ENCODE measurements at regions not wholly inside any gene's neighbourhood (a gene's known extent, or its start where the extent isn't known, plus 50 kb on each side); places are given as distances from the start of the nearest gene placed in this dataset.

DNA sequence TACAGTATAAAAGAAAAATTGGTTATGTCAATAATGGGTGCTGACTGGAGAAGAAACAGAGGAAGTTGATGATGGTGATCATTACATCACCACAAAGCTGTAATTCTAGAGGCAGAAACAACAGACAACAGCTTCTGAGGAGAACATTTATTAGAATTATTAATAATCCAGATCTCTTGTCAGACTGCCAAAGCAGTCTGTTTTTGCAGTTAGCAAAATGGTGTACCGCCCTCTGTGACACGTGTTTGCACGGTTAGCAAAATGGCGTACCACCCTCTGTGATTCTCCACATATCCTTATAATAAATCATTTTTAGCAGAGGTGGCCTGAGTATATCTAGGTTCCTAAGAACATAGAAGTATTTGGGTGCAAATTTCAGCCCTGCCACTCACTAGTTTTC is 154.0 kb upstream of the TENT5D start:
- Histone ChIP-seq H3K4ac (ENCODE audit: low read depth, low read length) (no peak overlapping the region), H4K5ac (ENCODE audit: low read depth, low read length) (no peak overlapping the region), H3K23ac (ENCODE audit: low read depth, low read length) (no peak overlapping the region), H3K79me1 (ENCODE audit: low read depth in 1 of 2, low read length in 2 of 2) (no peaks in the 10 kb centered on the region), H2BK120ac (ENCODE audit: low read depth, low read length) (no peak overlapping the region), H4K20me1 (ENCODE audit: insufficient read depth, low read length) (no peaks in the 10 kb centered on the region), H3K18ac (ENCODE audit: low read depth, low read length) (no peak overlapping the region), H3K9ac (ENCODE audit: low read depth, low read length) (no peak overlapping the region), H2BK15ac (ENCODE audit: low read depth, low read length) (no peak overlapping the region), H2AK9ac (replicated peaks; ENCODE audit: low read depth, low read length, poor library complexity) (no peak overlapping the region), H2AK5ac (ENCODE audit: low read depth, low read length) (no peak overlapping the region), H3K36me3 (ENCODE audit: control insufficient read depth, insufficient read depth, low read length) (no peaks in the 10 kb centered on the region), H3K27me3 (ENCODE audit: control insufficient read depth, insufficient read depth, low read length) (no peaks in the 10 kb centered on the region), H2BK5ac (ENCODE audit: low read depth, low read length, poor library complexity, severe bottlenecking) (no peak overlapping the region), H3K14ac (replicated peaks; ENCODE audit: low read depth, low read length) (no peak overlapping the region), H3K27ac (ENCODE audit: insufficient read depth, low read length) (no peak overlapping the region), H3K9me1 (ENCODE audit: insufficient read depth, low read length) (no peaks in the 10 kb centered on the region), H4K91ac (ENCODE audit: insufficient read depth, low read depth, low read length) (no peak overlapping the region), H3K4me1 (ENCODE audit: control insufficient read depth, insufficient read depth, low read length) (no peaks in the 10 kb centered on the region), H2AFZ (replicated peaks; ENCODE audit: low read length, poor library complexity) (no peak overlapping the region), H3K9me3 (ENCODE audit: control insufficient read depth, insufficient read depth, low read length) (no peaks in the 10 kb centered on the region), H3K56ac (ENCODE audit: extremely low read depth, insufficient read depth, low read length) (no peak overlapping the region), H3K4me2 (ENCODE audit: low read depth, low read length) (no peak overlapping the region), H2BK20ac (ENCODE audit: low read depth, low read length) (no peak overlapping the region), H3K4me3 (ENCODE audit: insufficient read depth, low read depth, low read length) (no peak overlapping the region), H4K8ac (ENCODE audit: low read depth in 2 of 2, low read length in 2 of 2) (no peak overlapping the region)
- TF ChIP-seq FOS (IDR thresholded peaks at IDR 0.05; ENCODE audit: low read depth, low read length) (no peak), CEBPB (IDR thresholded peaks at IDR 0.05; ENCODE audit: low read depth, low read length) (no peak), CHD1 (IDR thresholded peaks at IDR 0.05; ENCODE audit: low read depth, low read length) (no peak), MAZ (IDR thresholded peaks at IDR 0.05; ENCODE audit: borderline replicate concordance, low read depth, low read length) (no peak), RFX5 (IDR thresholded peaks at IDR 0.05; ENCODE audit: low read depth, low read length) (no peak), RAD21 (IDR thresholded peaks at IDR 0.05; ENCODE audit: low read length) (no peak), POLR2A (IDR thresholded peaks at IDR 0.05; ENCODE audit: low read depth, low read length) (no peak), MAFK (IDR thresholded peaks at IDR 0.05; ENCODE audit: low read depth, low read length) (no peak), BHLHE40 (IDR thresholded peaks at IDR 0.05; ENCODE audit: low read depth, low read length) (no peak), MXI1 (IDR thresholded peaks at IDR 0.05; ENCODE audit: borderline replicate concordance, low read depth, low read length) (no peak)
- no peak for ATAC-seq (ENCODE audit: low read depth)
- WGBS, 2 experiments (ENCODE audit: extremely low coverage in 2 of 2, insufficient read length in 1 of 2) = no CpG with 5 or more reads among the region's 4 CpGs
- ChIA-PET POLR2A (ENCODE audit: unreplicated experiment) (no interaction called here), CTCF (no interaction called here)
- in situ Hi-C loops (cut with MboI; ENCODE audit: low sequenced_read_pairs) = no loop called here
- BruUV-seq (replicated peaks) = no TSS peak
- intact Hi-C loops (cut with micrococcal nuclease) = no loop called here
- DNase-seq = no peak
- dilution Hi-C loops (cut with HindIII; ENCODE audit: low sequenced_read_pairs, unreplicated experiment) = no loop called here
